MM.1S (cell line): ENCODE measurements at regions not wholly inside any gene's neighbourhood (a gene's known extent, or its start where the extent isn't known, plus 50 kb on each side); places are given as distances from the start of the nearest gene placed in this dataset.

Source experiments
- EZH2 ChIP-seq: fragments of 300-600 bp; sonication (generic); optimal IDR thresholded peaks from 2 replicates; pipeline ENCODE3; 2017; ENCODE audit warnings: low read depth, mild to moderate bottlenecking, antibody characterized with exemption, low read length, mixed read lengths
- TF ChIP-seq, protein P1 (sequence below): fragments of 300-600 bp; sonication (generic); IDR thresholded peaks from 2 replicates; pipeline ENCODE4 v1.5.1; 2016; ENCODE audit warnings: antibody characterized with exemption, low read length, mixed read lengths

DNA sequence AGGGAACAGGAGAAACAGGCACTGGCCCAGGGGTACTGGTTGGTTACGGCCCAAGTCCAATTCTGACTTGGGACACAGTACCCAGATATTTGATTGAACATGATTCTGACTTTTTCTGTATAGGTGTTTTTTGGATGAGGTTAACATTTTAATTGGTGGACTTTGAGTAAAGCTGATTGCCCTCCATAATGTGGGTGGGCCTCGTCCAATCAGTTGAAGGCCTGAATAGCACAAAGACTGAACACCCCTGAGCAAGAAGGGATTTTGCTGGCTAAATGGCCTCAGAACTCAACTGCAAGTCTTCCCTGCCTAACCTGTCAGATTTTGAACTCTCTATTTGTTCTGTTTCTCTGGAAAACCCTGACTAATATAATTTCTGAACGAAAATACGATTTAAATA, 222.6 kb downstream of the TEX36 start:
- TF ChIP-seq, protein P1, sequence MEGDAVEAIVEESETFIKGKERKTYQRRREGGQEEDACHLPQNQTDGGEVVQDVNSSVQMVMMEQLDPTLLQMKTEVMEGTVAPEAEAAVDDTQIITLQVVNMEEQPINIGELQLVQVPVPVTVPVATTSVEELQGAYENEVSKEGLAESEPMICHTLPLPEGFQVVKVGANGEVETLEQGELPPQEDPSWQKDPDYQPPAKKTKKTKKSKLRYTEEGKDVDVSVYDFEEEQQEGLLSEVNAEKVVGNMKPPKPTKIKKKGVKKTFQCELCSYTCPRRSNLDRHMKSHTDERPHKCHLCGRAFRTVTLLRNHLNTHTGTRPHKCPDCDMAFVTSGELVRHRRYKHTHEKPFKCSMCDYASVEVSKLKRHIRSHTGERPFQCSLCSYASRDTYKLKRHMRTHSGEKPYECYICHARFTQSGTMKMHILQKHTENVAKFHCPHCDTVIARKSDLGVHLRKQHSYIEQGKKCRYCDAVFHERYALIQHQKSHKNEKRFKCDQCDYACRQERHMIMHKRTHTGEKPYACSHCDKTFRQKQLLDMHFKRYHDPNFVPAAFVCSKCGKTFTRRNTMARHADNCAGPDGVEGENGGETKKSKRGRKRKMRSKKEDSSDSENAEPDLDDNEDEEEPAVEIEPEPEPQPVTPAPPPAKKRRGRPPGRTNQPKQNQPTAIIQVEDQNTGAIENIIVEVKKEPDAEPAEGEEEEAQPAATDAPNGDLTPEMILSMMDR: no peak
- TF ChIP-seq EZH2: no peak
